C4-2B (cell line): ENCODE measurements at regions not wholly inside any gene's neighbourhood (a gene's known extent, or its start where the extent isn't known, plus 50 kb on each side); places are given as distances from the start of the nearest gene placed in this dataset.

Source experiments
- H3K27ac ChIP-seq: fragments of 450-650 bp; 2 replicates; pipeline ENCODE4 v1.5.1; 2017
- CTCF ChIP-seq: fragments of 450-650 bp; conservative IDR thresholded peaks from 2 replicates; pipeline ENCODE4 v1.5.1; 2017; ENCODE audit warnings: mild to moderate bottlenecking
- ZFX ChIP-seq: fragments of 450-650 bp; IDR thresholded peaks from 2 replicates; pipeline ENCODE4 v1.6.1; 2017

- no peak overlapping the region for H3K27ac ChIP-seq
- TF ChIP-seq ZFX = no peak
- no peak for TF ChIP-seq CTCF
Measured at GRCh38 chr10:120641695-120642094, 184.7 kb downstream of the PLPP4 start.

GRCh38 chr10:120643351-120643750 lies 186.3 kb downstream of the PLPP4 start:
- no peak for TF ChIP-seq CTCF
- no peak for TF ChIP-seq ZFX
- H3K27ac ChIP-seq = no peak overlapping the region

- H3K27ac ChIP-seq = no peak overlapping the region
- TF ChIP-seq CTCF = no peak
- no peak for TF ChIP-seq ZFX
Measured at GRCh38 chr10:120644556-120645410, 187.8 kb downstream of the PLPP4 start.

GRCh38 chr10:120646159-120646732 lies 189.2 kb downstream of the PLPP4 start:
- no peak for TF ChIP-seq CTCF
- no peak for TF ChIP-seq ZFX

GRCh38 chr10:120646738-120647456 lies 189.9 kb downstream of the PLPP4 start:
- TF ChIP-seq CTCF = peak; percentile 27
- no peak for TF ChIP-seq ZFX
- H3K27ac ChIP-seq = no peak overlapping the region

More at GRCh38 chr10:120646159-120646732, 189.2 kb downstream of the PLPP4 start:
- no peak overlapping the region for H3K27ac ChIP-seq

GRCh38 chr10:120650705-120651399 lies 193.8 kb downstream of the PLPP4 start:
- H3K27ac ChIP-seq = no peak overlapping the region
- TF ChIP-seq ZFX (no peak), CTCF (no peak)
